HG03460 (cell line): ENCODE measurements at regions not wholly inside any gene's neighbourhood (a gene's known extent, or its start where the extent isn't known, plus 50 kb on each side); places are given as distances from the start of the nearest gene placed in this dataset.
"Not testable (repeated sequence)": the region's sequence is repeated elsewhere in the genome, so short reads cannot be mapped to it uniquely, and the experiment has no call there.

Source experiments
- ATAC-seq: cut with Tn5 transposase; IDR thresholded peaks from one replicate; pipeline ENCODE4 v1.9.1; 2021; ENCODE audit not compliant: unreplicated experiment

- not testable (repeated sequence) for ATAC-seq
These were observed 65.5 kb upstream of the KIF2A start for GRCh38 chr5:62240494-62240893.

GRCh38 chr5:62242000-62242399 is 64.0 kb upstream of the KIF2A start:
- ATAC-seq = not testable (repeated sequence)

- not testable (repeated sequence) for ATAC-seq
These were observed 63.0 kb upstream of the KIF2A start for GRCh38 chr5:62243046-62243445.

DNA sequence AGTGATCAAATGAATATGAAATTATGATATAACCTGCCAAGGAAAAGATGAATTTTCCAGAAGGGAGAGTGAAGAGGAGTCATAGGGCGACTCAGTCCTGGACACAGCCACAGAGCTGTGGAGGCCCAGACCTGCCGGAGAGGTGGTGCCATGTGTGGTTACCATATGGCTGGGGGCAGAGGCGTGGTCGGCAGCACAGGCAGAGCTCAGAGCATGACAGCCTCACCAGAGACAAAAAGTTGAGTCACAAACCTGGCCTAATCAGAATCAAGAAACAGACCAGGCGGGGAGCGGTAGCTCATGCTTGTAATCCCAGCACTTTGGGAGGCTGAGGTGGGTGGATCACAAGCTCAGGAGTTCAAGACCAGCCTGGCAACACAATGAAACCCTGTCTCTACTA is 57.8 kb upstream of the KIF2A start:
- ATAC-seq = not testable (repeated sequence)

GRCh38 chr5:62250085-62250484 is 55.9 kb upstream of the KIF2A start:
- ATAC-seq = not testable (repeated sequence)

GRCh38 chr5:62250919-62251318 is 55.1 kb upstream of the KIF2A start:
- ATAC-seq = not testable (repeated sequence)

DNA sequence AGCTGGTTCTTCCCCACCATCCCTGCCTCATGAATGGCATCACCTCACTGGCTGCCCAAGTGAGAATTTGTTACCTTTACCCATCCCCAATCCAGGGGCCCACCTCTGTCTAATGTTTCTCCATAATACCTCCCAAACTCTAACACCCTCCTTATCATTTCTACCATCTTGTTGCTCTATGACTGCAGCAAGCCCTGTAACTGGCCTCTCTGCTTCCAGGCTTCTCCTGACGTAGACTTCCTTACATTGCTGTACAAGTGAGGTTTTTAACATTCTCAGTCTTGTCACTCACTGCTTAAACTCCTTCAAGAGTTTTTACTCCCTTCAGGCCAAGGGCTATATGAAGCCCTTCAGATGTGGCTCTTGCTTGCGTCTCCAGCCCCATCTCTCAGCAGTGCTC is 53.5 kb upstream of the KIF2A start:
- ATAC-seq = not testable (repeated sequence)

DNA sequence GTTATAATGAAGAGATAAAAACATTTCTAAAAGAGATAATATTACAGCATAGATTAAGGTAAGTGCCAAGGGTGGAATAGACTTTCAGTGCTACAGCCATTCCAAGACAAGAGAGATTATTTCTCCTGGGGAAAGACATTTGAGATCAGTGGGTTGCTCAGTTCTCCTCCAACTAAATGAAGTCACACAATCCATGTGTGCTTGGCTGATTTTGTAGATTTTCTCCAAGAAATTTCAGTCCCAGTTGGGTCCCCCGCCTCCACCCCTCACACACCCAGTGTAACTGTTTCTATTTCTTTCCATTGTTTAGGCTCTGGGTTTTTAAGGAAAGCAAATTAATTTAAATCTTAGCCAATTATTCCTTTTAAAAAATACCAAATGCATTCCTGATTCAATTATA is 50.5 kb upstream of the KIF2A start:
- not testable (repeated sequence) for ATAC-seq

GRCh38 chr5:62256161-62257019 is 49.6 kb upstream of the KIF2A start:
- ATAC-seq = peak; percentile 63
